NCI-H345 treated with DMSO at 0.1 percent for 48 hours (cell line): ENCODE measurements at regions not wholly inside any gene's neighbourhood (a gene's known extent, or its start where the extent isn't known, plus 50 kb on each side); places are given as distances from the start of the nearest gene placed in this dataset.
"Not testable (repeated sequence)": the region's sequence is repeated elsewhere in the genome, so short reads cannot be mapped to it uniquely, and the experiment has no call there.

ENCODE experiments used
- DNase-seq: peaks from one replicate; lab custom pipeline; 2025; ENCODE audit not compliant: unreplicated experiment; lab: John Stamatoyannopoulos, UW

- DNase-seq: not testable (repeated sequence)
These were observed 110.7 kb downstream of the CRLF3 start for GRCh38 chr17:30713805-30714204.

- DNase-seq: not testable (repeated sequence)
These were observed 111.6 kb downstream of the CRLF3 start for GRCh38 chr17:30712859-30713258.

GRCh38 chr17:30711626-30712507 is 112.6 kb downstream of the CRLF3 start:
- not testable (repeated sequence) for DNase-seq

GRCh38 chr17:30711176-30711575 is 113.3 kb downstream of the CRLF3 start:
- DNase-seq: not testable (repeated sequence)

- DNase-seq: not testable (repeated sequence)
These were observed 114.0 kb downstream of the CRLF3 start for GRCh38 chr17:30710276-30711088.

- DNase-seq: not testable (repeated sequence)
These were observed 114.8 kb downstream of the CRLF3 start for GRCh38 chr17:30709561-30710275.

GRCh38 chr17:30709096-30709495 is 115.4 kb downstream of the CRLF3 start:
- not testable (repeated sequence) for DNase-seq

GRCh38 chr17:30708241-30709078 is 116.0 kb downstream of the CRLF3 start:
- DNase-seq: peak; percentile 67

- DNase-seq: not testable (repeated sequence)
These were observed 116.7 kb downstream of the CRLF3 start for GRCh38 chr17:30707724-30708240.

- not testable (repeated sequence) for DNase-seq
These were observed 117.8 kb downstream of the CRLF3 start for GRCh38 chr17:30706461-30707335.

GRCh38 chr17:30706004-30706403 is 118.5 kb downstream of the CRLF3 start:
- not testable (repeated sequence) for DNase-seq

GRCh38 chr17:30701498-30701989 is 122.9 kb downstream of the CRLF3 start:
- DNase-seq: no peak

- DNase-seq: not testable (repeated sequence)
These were observed 123.7 kb downstream of the CRLF3 start for GRCh38 chr17:30700833-30701232.

GRCh38 chr17:30697619-30698460 is 126.7 kb downstream of the CRLF3 start:
- DNase-seq: peak; percentile 62

- no peak for DNase-seq
These were observed 128.3 kb downstream of the CRLF3 start for GRCh38 chr17:30696234-30696633.

- not testable (repeated sequence) for DNase-seq
These were observed 129.2 kb downstream of the CRLF3 start for GRCh38 chr17:30695265-30695811.

- not testable (repeated sequence) for DNase-seq
These were observed 130.7 kb downstream of the CRLF3 start for GRCh38 chr17:30693772-30694171.
